HG03520 (cell line): ENCODE measurements at regions not wholly inside any gene's neighbourhood (a gene's known extent, or its start where the extent isn't known, plus 50 kb on each side); places are given as distances from the start of the nearest gene placed in this dataset.
A peak's percentile ranks its signal among the peaks of the same experiment; 100 is the strongest.
"Not testable (repeated sequence)": the region's sequence is repeated elsewhere in the genome, so short reads cannot be mapped to it uniquely, and the experiment has no call there.

ENCODE experiments used
- ATAC-seq: cut with Tn5 transposase; IDR thresholded peaks from one replicate; pipeline ENCODE4 v1.9.1; 2021; ENCODE audit warnings: mild to moderate bottlenecking, moderate library complexity; ENCODE audit not compliant: unreplicated experiment

GRCh38 chr13:106103779-106104178 is 431.7 kb downstream of the EFNB2 start:
- no peak for ATAC-seq

GRCh38 chr13:106102786-106103185 is 432.7 kb downstream of the EFNB2 start:
- ATAC-seq, result no peak

GRCh38 chr13:106101201-106101600 is 434.3 kb downstream of the EFNB2 start:
- ATAC-seq, result no peak

GRCh38 chr13:106100171-106100919 is 435.1 kb downstream of the EFNB2 start:
- ATAC-seq, result no peak

GRCh38 chr13:106099765-106100164 is 435.7 kb downstream of the EFNB2 start:
- ATAC-seq, result no peak

GRCh38 chr13:106098778-106099177 is 436.7 kb downstream of the EFNB2 start:
- no peak for ATAC-seq

GRCh38 chr13:106096661-106097092 is 438.8 kb downstream of the EFNB2 start:
- no peak for ATAC-seq

- no peak for ATAC-seq
Measured at GRCh38 chr13:106095919-106096318, 439.5 kb downstream of the EFNB2 start.

- ATAC-seq, result no peak
Measured at GRCh38 chr13:106095406-106095805, 440.1 kb downstream of the EFNB2 start.

- no peak for ATAC-seq
Measured at GRCh38 chr13:106090001-106090400, 445.5 kb downstream of the EFNB2 start.

- no peak for ATAC-seq
Measured at GRCh38 chr13:106089261-106089980, 446.0 kb downstream of the EFNB2 start.

- no peak for ATAC-seq
Measured at GRCh38 chr13:106088085-106088484, 447.4 kb downstream of the EFNB2 start.

- no peak for ATAC-seq
Measured at GRCh38 chr13:106087201-106087600, 448.3 kb downstream of the EFNB2 start.

- ATAC-seq, result peak; percentile 61
Measured at GRCh38 chr13:106083620-106084350, 451.7 kb downstream of the EFNB2 start.

- not testable (repeated sequence) for ATAC-seq
Measured at GRCh38 chr13:106081221-106081620, 454.2 kb downstream of the EFNB2 start.

- no peak for ATAC-seq
Measured at GRCh38 chr13:106078191-106078590, 457.3 kb downstream of the EFNB2 start.

GRCh38 chr13:106077017-106077416 is 458.4 kb downstream of the EFNB2 start:
- no peak for ATAC-seq

- no peak for ATAC-seq
Measured at GRCh38 chr13:106072014-106072413, 463.4 kb downstream of the EFNB2 start.

- ATAC-seq, result no peak
Measured at GRCh38 chr13:106063591-106064313, 471.7 kb downstream of the EFNB2 start.

GRCh38 chr13:106061781-106062180 is 473.7 kb downstream of the EFNB2 start:
- no peak for ATAC-seq

- no peak for ATAC-seq
Measured at GRCh38 chr13:106056851-106057250, 478.6 kb downstream of the EFNB2 start.
